Anterior cingulate cortex (tissue), 58 donors: ENCODE measurements at regions not wholly inside any gene's neighbourhood (a gene's known extent, or its start where the extent isn't known, plus 50 kb on each side); places are given as distances from the start of the nearest gene placed in this dataset.

Source experiments
- DNase-seq, 58 donors: peaks; one replicate each; lab custom pipeline; 2025; lab: John Stamatoyannopoulos, UW

GRCh38 chr11:119892311-119892808, 163.4 kb upstream of the NECTIN1 start:
- DNase-seq, result peak in 32 of 58 donors; percentile 19 to 84 (median 50)

- DNase-seq, result peak in 50 of 58 donors; percentile 16 to 89 (median 70)
Measured at GRCh38 chr11:119891055-119891768, 162.2 kb upstream of the NECTIN1 start.

- no peak for DNase-seq
Measured at GRCh38 chr11:119890466-119890865, 161.5 kb upstream of the NECTIN1 start.

GRCh38 chr11:119889728-119890280, 160.8 kb upstream of the NECTIN1 start:
- no peak for DNase-seq

GRCh38 chr11:119889111-119889510, 160.1 kb upstream of the NECTIN1 start:
- DNase-seq, result no peak

- DNase-seq, result no peak
Measured at GRCh38 chr11:119888119-119888518, 159.1 kb upstream of the NECTIN1 start.

- no peak for DNase-seq
Measured at GRCh38 chr11:119886667-119887230, 157.7 kb upstream of the NECTIN1 start.

GRCh38 chr11:119885861-119886567, 157.0 kb upstream of the NECTIN1 start:
- no peak for DNase-seq

- no peak for DNase-seq
Measured at GRCh38 chr11:119885067-119885466, 156.1 kb upstream of the NECTIN1 start.

GRCh38 chr11:119882316-119882715, 153.3 kb upstream of the NECTIN1 start:
- DNase-seq, result no peak

GRCh38 chr11:119880873-119881272, 151.9 kb upstream of the NECTIN1 start:
- no peak for DNase-seq

GRCh38 chr11:119880143-119880542, 151.1 kb upstream of the NECTIN1 start:
- DNase-seq, result no peak

GRCh38 chr11:119878990-119879389, 150.0 kb upstream of the NECTIN1 start:
- peak in 7 of 58 donors; percentile 8 to 39 (median 19) for DNase-seq

GRCh38 chr11:119876841-119877240, 147.8 kb upstream of the NECTIN1 start:
- DNase-seq, result no peak

GRCh38 chr11:119875841-119876600, 147.0 kb upstream of the NECTIN1 start:
- DNase-seq, result no peak

GRCh38 chr11:119874660-119875238, 145.7 kb upstream of the NECTIN1 start:
- no peak for DNase-seq

GRCh38 chr11:119873761-119874421, 144.9 kb upstream of the NECTIN1 start:
- no peak for DNase-seq

- DNase-seq, result no peak
Measured at GRCh38 chr11:119872611-119873310, 143.8 kb upstream of the NECTIN1 start.

GRCh38 chr11:119865661-119866156, 136.7 kb upstream of the NECTIN1 start:
- DNase-seq, result peak in 10 of 58 donors; percentile 6 to 49 (median 12)
